HG02642 (cell line): ENCODE measurements at regions not wholly inside any gene's neighbourhood (a gene's known extent, or its start where the extent isn't known, plus 50 kb on each side); places are given as distances from the start of the nearest gene placed in this dataset.

Experiments used
- ATAC-seq: cut with Tn5 transposase; IDR thresholded peaks from one replicate; pipeline ENCODE4 v1.9.1; 2021; ENCODE audit warnings: mild to moderate bottlenecking; ENCODE audit not compliant: unreplicated experiment, poor library complexity

GRCh38 chr3:22189616-22190015 lies 438.6 kb upstream of the ZNF385D start:
- ATAC-seq = no peak

- no peak for ATAC-seq
Observed at GRCh38 chr3:22199095-22199494, 448.1 kb upstream of the ZNF385D start.

- no peak for ATAC-seq
Observed at GRCh38 chr3:22208844-22209243, 457.8 kb upstream of the ZNF385D start.

GRCh38 chr3:22209578-22209977 lies 458.6 kb upstream of the ZNF385D start:
- no peak for ATAC-seq

- no peak for ATAC-seq
Observed at GRCh38 chr3:22210693-22211092, 459.7 kb upstream of the ZNF385D start.

GRCh38 chr3:22216601-22217000 lies 465.6 kb upstream of the ZNF385D start:
- no peak for ATAC-seq

GRCh38 chr3:22225161-22225560 lies 474.2 kb upstream of the ZNF385D start:
- no peak for ATAC-seq

- no peak for ATAC-seq
Observed at GRCh38 chr3:22228705-22229104, 477.7 kb upstream of the ZNF385D start.

GRCh38 chr3:22231061-22231460 lies 480.1 kb upstream of the ZNF385D start:
- no peak for ATAC-seq

GRCh38 chr3:22236490-22237270 lies 485.7 kb upstream of the ZNF385D start:
- ATAC-seq = peak; percentile 59

- no peak for ATAC-seq
Observed at GRCh38 chr3:22239011-22239410, 488.0 kb upstream of the ZNF385D start.

- no peak for ATAC-seq
Observed at GRCh38 chr3:22241110-22241509, 490.1 kb upstream of the ZNF385D start.

GRCh38 chr3:22244761-22245521 lies 493.9 kb upstream of the ZNF385D start:
- ATAC-seq = no peak

GRCh38 chr3:22245811-22246583 lies 495.0 kb upstream of the ZNF385D start:
- ATAC-seq = no peak

GRCh38 chr3:22249658-22250057 lies 498.6 kb upstream of the ZNF385D start:
- ATAC-seq = no peak

GRCh38 chr3:22257252-22257651 lies 506.2 kb upstream of the ZNF385D start:
- ATAC-seq = no peak

GRCh38 chr3:22262386-22262785 lies 511.4 kb upstream of the ZNF385D start:
- ATAC-seq = no peak

- ATAC-seq = no peak
Observed at GRCh38 chr3:22263042-22263441, 512.0 kb upstream of the ZNF385D start.

- ATAC-seq = no peak
Observed at GRCh38 chr3:22265403-22265802, 514.4 kb upstream of the ZNF385D start.

- ATAC-seq = no peak
Observed at GRCh38 chr3:22269831-22270230, 518.8 kb upstream of the ZNF385D start.

- no peak for ATAC-seq
Observed at GRCh38 chr3:22276351-22276750, 525.3 kb upstream of the ZNF385D start.
